ENCODE measurements at regions not wholly inside any gene's neighbourhood (a gene's known extent, or its start where the extent isn't known, plus 50 kb on each side); places are given as distances from the start of the nearest gene placed in this dataset.

DNA sequence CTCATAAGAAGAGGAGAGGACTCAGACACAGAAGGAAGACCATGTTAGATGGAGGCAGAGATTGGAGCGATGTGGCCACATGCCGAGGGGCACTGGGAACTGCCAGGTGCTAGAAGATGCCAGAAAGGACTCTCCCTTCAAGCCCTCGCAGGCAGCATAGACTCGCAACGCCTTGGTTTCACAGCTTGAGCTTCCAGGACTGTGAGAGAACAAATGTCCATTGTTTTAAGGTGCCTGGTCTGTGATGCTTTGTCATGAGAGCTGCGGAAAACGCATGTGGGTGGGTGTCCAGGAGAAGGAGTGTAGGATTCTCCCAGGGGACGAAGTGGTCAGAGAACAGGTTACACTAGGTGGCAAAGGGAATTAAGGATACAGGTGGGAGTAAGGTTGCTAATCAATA lies 125.9 kb upstream of the USP29 start:
- no peak for DNase-seq
- no peaks in the 10 kb centered on the region for H3K27me3 ChIP-seq
- H3K9me3 ChIP-seq: peaks cover 0 to under 1% (median 0%) of the 10 kb centered on the region in 4 donors
- H3K36me3 ChIP-seq: no peaks in the 10 kb centered on the region
- H3K27ac ChIP-seq: no peak overlapping the region
- H3K4me1 ChIP-seq: no peaks in the 10 kb centered on the region
- H3K4me3 ChIP-seq: no peak overlapping the region
- TF ChIP-seq POLR2A (IDR thresholded peaks at IDR 0.05): no peak
- TF ChIP-seq, protein P1, sequence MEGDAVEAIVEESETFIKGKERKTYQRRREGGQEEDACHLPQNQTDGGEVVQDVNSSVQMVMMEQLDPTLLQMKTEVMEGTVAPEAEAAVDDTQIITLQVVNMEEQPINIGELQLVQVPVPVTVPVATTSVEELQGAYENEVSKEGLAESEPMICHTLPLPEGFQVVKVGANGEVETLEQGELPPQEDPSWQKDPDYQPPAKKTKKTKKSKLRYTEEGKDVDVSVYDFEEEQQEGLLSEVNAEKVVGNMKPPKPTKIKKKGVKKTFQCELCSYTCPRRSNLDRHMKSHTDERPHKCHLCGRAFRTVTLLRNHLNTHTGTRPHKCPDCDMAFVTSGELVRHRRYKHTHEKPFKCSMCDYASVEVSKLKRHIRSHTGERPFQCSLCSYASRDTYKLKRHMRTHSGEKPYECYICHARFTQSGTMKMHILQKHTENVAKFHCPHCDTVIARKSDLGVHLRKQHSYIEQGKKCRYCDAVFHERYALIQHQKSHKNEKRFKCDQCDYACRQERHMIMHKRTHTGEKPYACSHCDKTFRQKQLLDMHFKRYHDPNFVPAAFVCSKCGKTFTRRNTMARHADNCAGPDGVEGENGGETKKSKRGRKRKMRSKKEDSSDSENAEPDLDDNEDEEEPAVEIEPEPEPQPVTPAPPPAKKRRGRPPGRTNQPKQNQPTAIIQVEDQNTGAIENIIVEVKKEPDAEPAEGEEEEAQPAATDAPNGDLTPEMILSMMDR (IDR thresholded peaks at IDR 0.05): no peak

DNA sequence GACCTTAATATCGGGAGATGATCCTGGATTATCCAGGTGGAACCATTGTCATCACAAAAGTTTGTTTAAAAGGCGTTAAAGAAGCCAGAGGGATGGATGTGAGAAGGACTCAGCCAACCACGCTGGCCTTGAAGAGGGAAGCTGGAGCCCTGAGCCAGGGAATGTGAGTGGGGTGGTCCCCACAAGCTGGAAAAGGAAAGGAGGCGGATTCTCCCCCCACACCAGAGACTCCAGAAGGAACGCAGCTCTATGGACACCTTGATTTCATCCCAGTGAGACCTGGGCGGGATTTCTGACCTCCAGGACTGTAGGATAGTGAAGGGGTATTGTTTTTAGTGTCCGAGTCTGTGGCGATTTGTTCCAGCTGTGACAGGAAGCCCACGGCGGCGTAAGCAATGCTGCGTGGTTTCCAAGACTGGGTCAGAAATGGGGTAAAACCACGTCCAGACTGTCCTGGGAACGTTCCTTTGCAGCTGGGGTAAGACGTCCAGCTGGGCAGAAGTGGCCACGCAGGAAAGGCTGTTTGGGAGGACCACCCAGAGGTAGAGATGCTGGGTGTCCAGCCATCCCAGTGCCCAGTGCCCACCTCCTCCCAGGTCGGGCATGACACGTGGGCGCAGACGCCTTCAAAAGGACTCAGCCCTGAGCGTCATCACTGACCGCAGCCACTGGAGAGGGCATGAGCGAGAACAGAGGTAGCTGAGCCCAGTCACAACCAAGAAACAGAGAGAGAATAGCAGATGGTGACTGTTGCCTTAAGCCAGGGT lies 125.4 kb upstream of the USP29 start:
- TF ChIP-seq, protein P1 (IDR thresholded peaks at IDR 0.05): no peak
- no peak for TF ChIP-seq POLR2A (IDR thresholded peaks at IDR 0.05)
- Histone ChIP-seq H3K9me3 (no peaks in the 10 kb centered on the region), H3K27ac (no peak overlapping the region), H3K4me1 (no peaks in the 10 kb centered on the region), H3K27me3 (no peaks in the 10 kb centered on the region), H3K36me3 (no peaks in the 10 kb centered on the region), H3K4me3 (no peak overlapping the region)
- DNase-seq: no peak

DNA sequence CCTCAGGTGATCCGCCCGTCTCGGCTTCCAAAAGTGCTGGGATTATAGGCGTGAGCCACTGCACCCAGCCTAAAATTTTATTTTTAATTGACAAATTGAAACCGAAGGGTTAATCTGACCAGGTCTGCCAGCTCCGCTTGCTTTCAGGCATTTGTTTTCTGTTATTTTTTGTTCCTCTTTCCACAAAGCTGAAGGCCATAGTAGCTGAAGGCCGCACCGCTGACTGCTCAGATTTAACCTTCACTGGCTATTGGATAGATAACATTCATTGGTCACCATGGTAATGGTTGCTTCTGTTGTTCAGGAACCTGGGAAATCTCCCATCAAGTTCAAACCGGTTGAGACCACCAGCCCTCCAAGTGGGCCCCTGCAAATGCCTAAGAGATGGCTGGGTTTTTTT lies 124.5 kb upstream of the USP29 start:
- Histone ChIP-seq H3K4me3 (no peak overlapping the region), H3K27me3 (no peaks in the 10 kb centered on the region), H3K27ac (no peak overlapping the region), H3K36me3 (no peaks in the 10 kb centered on the region), H3K9me3 (no peaks in the 10 kb centered on the region), H3K4me1 (no peaks in the 10 kb centered on the region)
- TF ChIP-seq, protein P1 (IDR thresholded peaks at IDR 0.05): no peak
- no peak for TF ChIP-seq POLR2A (IDR thresholded peaks at IDR 0.05)
- DNase-seq: no peak

DNA sequence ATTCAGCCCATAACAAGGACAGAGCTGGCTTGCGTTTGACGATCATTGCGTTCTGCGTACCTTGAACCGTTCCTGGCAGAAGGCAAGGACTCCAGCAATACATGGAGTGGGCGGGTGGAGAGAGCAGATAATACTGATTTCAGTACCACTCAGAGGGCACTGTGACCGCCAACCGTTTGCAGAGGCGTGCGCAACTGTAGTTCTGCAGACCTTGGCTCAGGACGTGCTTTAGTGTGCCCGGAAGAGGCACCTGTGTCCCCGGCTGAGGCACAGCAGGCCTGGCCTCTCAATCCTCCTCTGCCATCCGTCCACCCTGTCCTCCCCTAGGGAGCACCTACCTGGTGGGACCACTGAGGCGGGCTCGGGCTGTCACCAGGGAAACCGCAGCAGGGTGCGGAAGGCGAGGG lies 117.6 kb upstream of the USP29 start:
- Histone ChIP-seq H3K27me3 (no peaks in the 10 kb centered on the region), H3K27ac (no peak overlapping the region), H3K36me3 (no peaks in the 10 kb centered on the region), H3K9me3 (no peaks in the 10 kb centered on the region), H3K4me1 (no peaks in the 10 kb centered on the region), H3K4me3 (no peak overlapping the region)
- TF ChIP-seq POLR2A (IDR thresholded peaks at IDR 0.05): no peak
- TF ChIP-seq, protein P1 (IDR thresholded peaks at IDR 0.05): no peak
- no peak for DNase-seq

DNA sequence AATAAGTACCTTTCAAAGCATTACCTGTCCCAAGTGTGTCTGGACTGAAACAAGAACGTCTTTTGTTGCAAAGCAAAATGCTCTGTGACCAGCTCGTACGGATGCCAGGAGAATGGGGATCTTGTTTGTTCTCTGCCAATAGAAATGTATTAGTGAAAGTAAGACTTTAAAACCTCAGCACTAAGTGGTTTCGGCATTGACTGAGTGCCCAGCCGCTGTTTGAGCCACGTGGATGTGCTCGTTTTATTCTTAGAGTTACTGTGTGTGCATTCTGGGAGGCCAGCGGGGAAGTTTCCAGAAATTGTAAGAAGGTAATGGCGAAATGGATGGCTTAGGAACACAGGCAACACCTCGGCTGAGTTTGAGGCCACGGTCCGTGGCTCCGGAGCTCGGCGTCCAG lies 117.1 kb upstream of the USP29 start:
- no peak overlapping the region for H3K4me3 ChIP-seq
- H3K4me1 ChIP-seq: no peaks in the 10 kb centered on the region
- no peaks in the 10 kb centered on the region for H3K36me3 ChIP-seq
- H3K9me3 ChIP-seq: no peaks in the 10 kb centered on the region
- H3K27ac ChIP-seq: no peak overlapping the region
- TF ChIP-seq, protein P1 (IDR thresholded peaks at IDR 0.05): no peak
- TF ChIP-seq POLR2A (IDR thresholded peaks at IDR 0.05): no peak
- no peak for DNase-seq
- H3K27me3 ChIP-seq: no peaks in the 10 kb centered on the region

Measured in Peyer's patch (tissue), 4 donors.